SIG-M5 treated with dmso at 0.1 percent for 504 hours (cell line): ENCODE measurements at regions not wholly inside any gene's neighbourhood (a gene's known extent, or its start where the extent isn't known, plus 50 kb on each side); places are given as distances from the start of the nearest gene placed in this dataset.
"Not testable (repeated sequence)": the region's sequence is repeated elsewhere in the genome, so short reads cannot be mapped to it uniquely, and the experiment has no call there.

Experiments
- DNase-seq: peaks from one replicate; lab custom pipeline; 2025; ENCODE audit not compliant: unreplicated experiment; lab: John Stamatoyannopoulos, UW

- not testable (repeated sequence) for DNase-seq
These were observed 303.3 kb upstream of the DPP6 start for GRCh38 chr7:153748885-153749284.

DNA sequence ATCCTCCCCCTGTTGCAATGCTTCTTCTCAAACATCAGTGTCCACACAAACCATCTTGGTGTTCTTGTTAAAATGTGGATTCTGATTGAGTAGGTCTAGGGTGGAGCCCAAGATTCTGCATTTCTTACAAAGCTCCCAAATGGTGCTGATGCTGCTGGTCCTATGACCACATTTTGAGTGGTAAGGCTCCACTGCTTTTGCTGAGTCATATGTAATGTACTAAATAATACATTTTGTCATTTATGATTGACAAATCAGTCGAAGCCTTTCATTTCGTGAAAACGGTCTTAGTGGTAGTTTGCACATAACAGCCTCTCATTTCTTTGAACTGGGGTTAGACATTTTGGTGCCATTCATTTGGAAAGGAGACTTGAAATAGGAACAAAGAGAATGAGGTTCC is 286.3 kb upstream of the DPP6 start:
- DNase-seq = not testable (repeated sequence)

DNA sequence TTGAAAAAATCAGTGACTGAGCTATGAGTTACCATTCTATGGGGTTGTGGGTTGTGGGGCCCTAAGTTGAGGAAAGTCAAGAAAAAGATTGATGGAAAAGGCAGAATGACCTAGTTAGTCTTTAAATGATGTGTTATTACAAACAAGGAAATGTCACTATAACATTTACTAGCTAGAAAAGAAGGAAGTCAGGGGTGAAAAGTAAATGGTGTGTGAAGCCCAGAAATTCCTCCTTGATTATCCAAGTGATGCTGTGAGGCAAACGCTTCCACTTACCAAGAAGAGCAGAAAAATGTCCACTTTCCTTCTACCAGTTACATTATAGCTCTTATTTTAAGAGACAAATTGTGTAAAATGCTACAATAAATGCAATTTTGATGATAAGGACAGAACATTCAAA is 285.3 kb upstream of the DPP6 start:
- DNase-seq = not testable (repeated sequence)

- no peak for DNase-seq
These were observed 279.2 kb upstream of the DPP6 start for GRCh38 chr7:153772966-153773365.

- DNase-seq = not testable (repeated sequence)
These were observed 275.3 kb upstream of the DPP6 start for GRCh38 chr7:153776940-153777339.

DNA sequence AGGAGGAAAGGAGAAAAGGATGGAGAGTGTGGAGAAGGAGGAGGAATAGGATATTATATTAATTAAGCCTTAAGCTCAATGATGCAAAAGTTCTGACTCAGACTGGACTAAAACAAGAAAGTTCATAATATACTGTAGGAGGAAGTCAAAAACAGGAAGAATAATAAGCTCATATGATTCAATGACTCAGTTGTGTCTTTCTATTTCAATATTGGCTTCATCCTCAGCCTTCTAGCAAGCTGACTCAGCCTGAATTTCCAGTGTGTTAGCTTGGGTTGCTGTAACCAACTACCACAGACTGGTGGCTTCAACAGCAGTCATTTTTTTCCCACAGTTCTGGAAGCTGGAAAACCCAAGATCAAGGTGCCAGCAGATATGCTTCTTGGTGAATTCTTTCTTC is 254.8 kb upstream of the DPP6 start:
- not testable (repeated sequence) for DNase-seq

DNA sequence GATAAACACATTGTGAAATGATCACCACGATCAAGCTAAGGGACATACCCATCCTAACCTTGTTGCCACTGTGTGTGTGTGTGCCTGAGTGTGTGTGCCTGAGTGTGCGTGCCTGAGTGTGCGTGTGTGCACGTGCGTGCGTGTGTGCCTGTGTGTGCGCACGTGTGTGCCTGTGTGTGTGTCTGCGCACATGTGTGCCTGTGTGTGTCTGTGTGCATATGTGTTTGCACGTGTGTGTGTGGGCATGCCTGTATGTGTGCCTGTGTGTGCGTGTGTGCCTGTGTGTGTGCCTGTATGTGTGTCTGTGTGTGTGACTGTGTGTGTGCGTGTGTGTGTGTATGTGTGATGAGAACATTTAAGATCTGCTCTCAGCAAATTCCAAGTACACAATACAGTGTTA is 244.1 kb upstream of the DPP6 start:
- no peak for DNase-seq

- DNase-seq = no peak
These were observed 222.7 kb upstream of the DPP6 start for GRCh38 chr7:153829525-153829924.

DNA sequence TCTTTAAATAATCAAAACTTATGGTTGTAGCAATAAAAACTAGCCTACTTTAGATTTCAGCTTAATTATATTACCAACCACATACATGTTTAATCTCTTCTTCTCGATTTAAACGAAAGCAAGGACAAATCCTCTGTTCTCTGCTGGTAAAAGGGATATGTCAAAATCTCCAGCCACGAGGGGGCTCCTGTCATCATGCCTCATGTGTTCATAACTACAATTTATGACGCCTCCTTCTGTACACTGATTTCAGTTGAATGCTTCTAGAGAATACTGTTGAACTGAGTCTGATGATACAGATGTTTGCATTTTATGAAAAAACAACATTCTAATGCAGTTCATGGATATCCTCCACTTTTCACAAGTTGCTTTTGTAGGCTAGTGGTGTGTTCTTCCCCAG is 220.0 kb upstream of the DPP6 start:
- DNase-seq = no peak

GRCh38 chr7:153835103-153835502 is 217.1 kb upstream of the DPP6 start:
- peak; percentile 13 for DNase-seq

DNA sequence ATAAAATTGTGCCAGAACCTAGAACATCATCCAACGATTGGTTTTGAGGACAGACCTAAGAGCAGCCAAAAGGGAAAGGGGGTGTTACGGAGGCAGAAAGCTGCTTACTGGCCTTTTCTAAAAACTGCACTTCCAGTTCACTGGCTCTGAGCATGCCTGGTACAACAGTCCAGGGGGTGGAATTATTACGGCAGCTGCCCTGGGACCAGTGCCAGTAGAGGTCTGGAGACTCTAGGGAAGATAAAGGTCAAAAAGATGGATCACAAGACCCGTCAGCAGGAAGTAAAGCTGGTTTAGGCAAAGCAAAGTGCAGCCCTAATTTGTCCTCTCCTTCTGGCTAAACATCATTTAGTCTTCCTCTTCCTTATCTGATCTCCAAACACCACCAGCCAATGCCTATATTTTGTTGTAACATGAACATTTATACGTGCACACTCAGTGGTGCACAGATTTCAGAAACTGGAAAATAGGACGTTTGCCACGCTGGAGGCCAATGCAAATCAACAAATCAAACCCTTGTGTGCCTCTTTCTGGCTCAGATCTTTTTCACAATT is 216.4 kb upstream of the DPP6 start:
- no peak for DNase-seq

DNA sequence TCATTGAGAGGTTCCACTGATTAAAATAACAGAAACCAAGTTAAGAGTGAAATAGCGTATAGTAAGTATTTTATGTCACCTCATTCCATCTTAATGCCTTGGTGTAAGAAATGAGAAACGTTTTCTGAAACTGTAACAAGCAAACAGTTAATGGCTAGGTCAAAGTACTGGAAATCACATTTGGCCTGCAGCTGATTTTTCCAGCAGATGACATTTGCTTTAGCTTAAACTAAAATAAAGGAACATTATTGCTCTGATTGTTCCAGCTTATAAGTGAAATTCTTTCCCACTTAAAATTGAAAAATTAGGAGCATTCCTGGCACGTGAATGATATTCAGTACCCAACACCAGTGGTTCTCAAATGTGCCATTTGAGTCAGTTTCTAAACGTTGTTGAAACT is 213.6 kb upstream of the DPP6 start:
- DNase-seq = no peak

DNA sequence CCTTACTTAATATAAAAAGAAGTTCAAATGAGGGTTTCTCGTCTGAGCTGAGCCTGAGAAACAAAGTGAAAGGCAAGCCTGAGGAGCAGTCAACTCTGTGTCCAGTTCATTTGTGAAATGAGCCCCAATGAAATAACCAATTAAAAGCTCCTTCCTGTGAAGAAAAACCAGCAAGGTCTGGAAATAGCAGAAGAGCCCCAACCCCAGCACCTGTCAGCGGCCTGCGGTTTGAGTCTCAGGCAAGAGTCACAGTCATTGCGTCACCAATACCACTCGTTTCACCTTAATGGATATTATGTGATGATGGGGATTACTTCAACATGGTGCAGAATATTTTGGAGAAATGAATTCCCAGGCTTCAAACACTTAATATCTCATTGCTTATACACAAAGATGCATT is 211.3 kb upstream of the DPP6 start:
- DNase-seq = no peak

DNA sequence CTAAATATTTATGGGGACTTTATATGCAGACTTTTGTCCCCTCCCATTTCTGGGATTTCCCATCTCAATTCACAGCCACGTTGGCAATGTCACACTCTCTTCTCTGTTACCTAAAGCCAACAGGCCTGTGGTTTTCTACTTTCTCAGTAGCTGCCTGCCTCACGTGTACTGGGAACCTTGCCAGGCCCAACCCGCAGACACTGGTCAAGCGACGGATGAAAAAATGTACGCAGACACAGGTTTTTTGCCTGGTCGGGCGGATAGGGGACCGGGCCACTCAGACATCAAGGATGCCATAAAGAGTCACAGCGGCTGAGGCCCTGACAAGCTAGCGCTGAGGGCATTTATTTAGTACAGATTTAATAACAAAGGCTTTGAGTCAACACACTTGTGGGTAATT is 204.4 kb upstream of the DPP6 start:
- DNase-seq = no peak

GRCh38 chr7:153852261-153852660 is 199.9 kb upstream of the DPP6 start:
- no peak for DNase-seq

DNA sequence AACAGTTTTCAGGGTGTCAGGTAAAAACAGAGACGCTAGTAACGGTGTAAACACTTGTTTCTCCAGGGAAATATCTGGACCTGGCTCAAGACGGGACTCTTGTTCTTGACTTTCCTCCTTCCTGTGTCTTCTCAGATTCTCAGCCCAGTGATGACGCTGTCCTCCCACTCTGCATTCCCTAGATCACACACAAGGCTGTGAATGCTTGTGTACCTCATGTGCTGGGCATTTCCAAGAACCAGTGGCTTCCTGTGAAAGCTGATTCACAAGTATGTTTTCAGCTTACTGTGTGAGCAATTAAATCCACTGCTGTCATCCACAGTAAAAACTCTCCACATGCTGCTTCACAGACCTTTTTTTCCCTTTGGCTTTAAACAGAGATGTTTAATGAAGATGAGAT is 193.8 kb upstream of the DPP6 start:
- DNase-seq = no peak

GRCh38 chr7:153859239-153859638 is 193.0 kb upstream of the DPP6 start:
- no peak for DNase-seq

DNA sequence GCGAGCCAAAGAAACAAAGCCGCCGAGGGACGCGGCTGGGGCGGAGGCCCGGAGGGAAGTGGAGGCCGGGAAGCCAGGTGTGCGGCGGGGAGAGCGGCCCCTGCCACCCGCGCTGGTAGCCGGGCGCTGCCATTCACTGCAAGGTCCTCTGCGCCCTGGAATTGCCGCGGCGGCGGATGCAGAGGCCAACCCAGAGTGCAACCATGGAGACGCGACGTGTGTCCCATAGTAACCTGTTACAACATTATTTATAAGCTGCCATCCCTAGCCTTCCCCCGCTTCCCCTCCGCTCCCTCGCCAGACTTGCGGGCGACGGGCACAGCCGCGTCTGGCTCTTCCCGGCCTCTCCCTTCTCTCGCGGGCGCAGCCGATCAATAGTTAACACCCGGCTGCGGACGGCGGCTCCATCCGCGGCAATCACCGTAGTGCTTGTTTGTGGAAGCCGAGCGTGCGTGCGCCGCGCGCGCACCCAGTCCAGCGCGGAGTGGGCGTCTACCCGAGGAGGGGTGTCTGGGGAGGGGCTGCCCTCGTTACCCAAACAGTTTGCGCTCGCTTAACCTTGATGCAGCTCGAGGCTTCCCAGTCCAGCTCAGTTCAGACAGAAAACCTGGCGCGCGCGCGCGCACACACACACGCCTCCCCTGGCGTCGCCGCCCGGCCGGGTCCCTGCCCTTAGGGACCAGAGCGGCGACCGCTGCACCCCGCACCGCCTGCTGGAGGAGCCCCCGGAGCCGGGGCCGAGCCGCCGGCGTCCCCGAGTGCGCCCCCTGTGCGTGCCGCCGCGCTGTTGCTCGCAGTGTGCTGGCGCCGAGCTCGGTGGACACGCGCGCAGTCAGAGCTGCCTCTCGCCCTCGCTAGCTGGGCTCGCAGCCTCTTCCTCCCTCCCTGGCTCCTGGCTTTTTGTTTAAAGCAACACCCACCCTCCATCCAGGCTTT is 165.4 kb upstream of the DPP6 start:
- no peak for DNase-seq

DNA sequence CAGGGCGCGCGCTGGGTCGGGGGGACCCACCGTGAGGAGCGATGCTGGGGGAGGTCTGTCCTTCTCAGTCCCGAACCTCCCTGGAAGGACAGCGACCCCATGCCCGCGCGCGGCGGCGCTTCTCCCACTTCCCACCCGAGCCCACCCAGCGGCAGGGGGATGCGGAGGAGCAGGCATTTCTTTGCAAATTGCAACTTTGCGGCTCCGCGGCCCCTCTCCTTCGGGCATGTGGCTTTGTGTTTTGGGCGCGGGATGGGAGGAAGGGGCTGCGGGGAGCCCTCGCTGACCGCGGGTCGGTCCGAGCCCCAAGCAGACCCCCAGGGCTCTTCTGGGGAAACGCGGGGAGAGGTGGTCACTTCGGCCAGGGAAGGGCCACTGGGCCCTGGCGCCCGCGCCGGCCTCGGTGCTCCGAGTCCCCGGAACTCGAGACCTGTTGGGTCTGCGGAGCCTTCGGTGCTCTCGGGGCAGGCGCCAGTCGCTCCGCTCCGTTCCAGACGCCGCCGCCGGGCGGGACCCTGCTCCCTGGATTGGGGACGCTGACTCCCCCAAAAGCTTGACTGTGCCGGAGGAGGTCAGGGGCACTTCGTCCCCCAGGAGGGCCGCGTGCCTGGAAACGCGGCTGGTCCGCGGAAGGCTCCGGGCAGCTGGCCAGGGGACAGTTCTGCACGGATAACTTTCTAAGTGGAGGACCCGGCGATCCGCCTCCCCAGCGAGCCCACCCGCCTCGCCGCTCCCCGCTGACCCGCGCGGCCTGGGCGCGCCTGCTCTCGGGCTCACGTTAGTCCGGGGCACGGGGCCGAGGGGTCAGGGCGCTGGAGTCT is 164.2 kb upstream of the DPP6 start:
- no peak for DNase-seq

DNA sequence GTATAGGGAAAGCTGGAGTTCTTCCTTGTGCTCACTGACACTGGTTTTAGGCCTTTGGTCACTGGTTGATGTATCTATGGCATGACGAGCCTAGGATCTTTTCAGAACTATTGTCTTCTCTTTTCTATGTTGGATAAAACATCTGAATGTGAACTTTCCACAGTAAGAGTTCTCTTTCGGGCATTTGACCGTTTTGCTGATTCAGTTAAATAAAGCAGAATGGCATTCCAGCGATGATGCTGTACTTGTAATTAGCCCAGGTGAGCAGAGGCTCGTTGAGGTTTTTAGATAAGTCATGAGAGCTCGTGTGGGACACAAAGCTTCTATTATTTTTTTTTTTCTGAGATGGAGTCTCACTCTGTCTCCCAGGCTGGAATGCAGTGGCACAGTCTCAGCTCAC is 160.2 kb upstream of the DPP6 start:
- no peak for DNase-seq

DNA sequence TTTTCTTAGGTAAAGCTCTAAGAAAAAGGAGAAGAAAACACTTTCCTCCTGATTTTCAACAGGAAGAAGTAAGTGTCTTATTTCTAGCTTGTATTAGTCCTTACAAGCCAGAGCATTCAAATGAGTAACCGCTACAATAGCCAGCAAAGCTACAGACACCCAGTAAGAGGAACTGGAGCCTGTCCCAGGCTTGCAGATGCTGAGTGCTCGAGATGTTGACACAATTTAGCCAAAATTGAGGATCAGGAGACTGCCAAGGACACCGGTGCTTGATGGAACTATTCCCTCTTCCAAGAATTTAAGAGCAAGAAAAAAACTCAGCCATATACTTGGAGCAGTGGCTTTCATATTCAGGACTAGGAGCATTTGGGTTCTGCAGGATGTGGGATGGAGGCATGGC is 149.3 kb upstream of the DPP6 start:
- no peak for DNase-seq

DNA sequence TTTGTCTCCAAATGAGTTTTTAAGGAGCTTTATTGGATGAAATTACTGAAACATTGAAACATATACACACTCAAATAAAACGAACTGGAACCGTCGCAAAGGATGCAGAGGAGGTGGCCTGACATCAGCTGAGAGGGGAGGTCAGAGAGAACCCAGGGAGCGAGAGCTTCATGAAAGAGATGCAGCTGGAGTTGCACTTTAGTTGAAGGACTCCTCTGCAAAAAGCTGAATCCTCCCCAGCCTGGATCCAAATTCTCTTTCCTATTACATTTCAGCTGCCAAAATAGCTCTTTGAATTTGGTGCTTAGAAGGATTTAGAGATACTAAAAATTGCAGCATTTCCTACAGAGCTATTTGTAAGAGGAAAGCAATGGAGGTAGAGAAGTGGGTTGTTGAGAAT is 140.0 kb upstream of the DPP6 start:
- no peak for DNase-seq
